B cell (primary cell): ENCODE measurements at regions not wholly inside any gene's neighbourhood (a gene's known extent, or its start where the extent isn't known, plus 50 kb on each side); places are given as distances from the start of the nearest gene placed in this dataset.

Experiments
- ATAC-seq: fragments of 200-7000 bp; cut with Tn5 transposase; one replicate; pipeline ENCODE4 v1.10.0; 2021; ENCODE audit warnings: low read depth, mild to moderate bottlenecking, moderate number of reproducible peaks, moderate library complexity
- CTCF ChIA-PET: fragments of 350-600 bp; sonication (Branson Sonifier 250); formaldehyde crosslinking; loops from one replicate; lab custom pipeline; 2021; ENCODE audit warnings: antibody characterized with exemption, inconsistent platforms; lab: Charles Lee
- POLR2A ChIA-PET: fragments of 350-600 bp; sonication (Branson Sonifier 250); formaldehyde crosslinking; loops from one replicate; lab custom pipeline; 2021; ENCODE audit warnings: antibody characterized with exemption; lab: Charles Lee
- DNase-seq: peaks from one replicate; pipeline ENCODE4 v3.0.0; 2013
- H2AFZ ChIP-seq: 2 replicates; pipeline ENCODE4 v1.6.1; 2012; ENCODE audit warnings: mild to moderate bottlenecking, low read depth, low read length; ENCODE audit not compliant: insufficient read depth, poor library complexity, severe bottlenecking
- H3K27ac ChIP-seq, 2 donors: 1 replicate in 1 of 2; 2 replicates in 1 of 2; pipeline ENCODE4 v1.5.1; 2012 to 2013; ENCODE audit warnings: low read length in 2 of 2, mild to moderate bottlenecking in 2 of 2, moderate library complexity in 1 of 2
- H3K27me3 ChIP-seq, 4 experiments: fragments of 200-600 bp in 1 of 4; sonication (generic) in 1 of 4; replicated peaks in 1 of 4; 1 replicate in 2 of 4; 2 replicates in 2 of 4; pipeline versions ENCODE4 v1.6.1 to v1.7.0; 2013 to 2016; ENCODE audit warnings: low read length in 3 of 4, mild to moderate bottlenecking in 2 of 4, mixed read lengths in 1 of 4, moderate library complexity in 1 of 4; ENCODE audit not compliant: insufficient read depth in 4 of 4, control insufficient read depth in 3 of 4; ENCODE audit errors: control extremely low read depth in 1 of 4
- H3K36me3 ChIP-seq, 2 experiments: replicated peaks in 1 of 2; 1 replicate in 1 of 2; 2 replicates in 1 of 2; pipeline versions ENCODE4 v1.6.1 to v1.7.1; 2013; ENCODE audit warnings: low read length in 1 of 2; ENCODE audit not compliant: insufficient read depth in 2 of 2, control insufficient read depth in 1 of 2; ENCODE audit errors: control extremely low read depth in 1 of 2, extremely low read depth in 1 of 2
- H3K4me1 ChIP-seq, 2 donors: fragments of 200-600 bp in 1 of 2; sonication (generic) in 1 of 2; 1 replicate in 1 of 2; 2 replicates in 1 of 2; pipeline versions ENCODE4 v1.5.1 to v1.6.1; 2013 to 2017; ENCODE audit warnings: low read length in 2 of 2; ENCODE audit not compliant: control insufficient read depth in 2 of 2, insufficient read depth in 2 of 2
- H3K4me2 ChIP-seq: replicated peaks from 2 replicates; pipeline ENCODE3; 2012; ENCODE audit warnings: mild to moderate bottlenecking, low read depth, low read length; ENCODE audit not compliant: poor library complexity, severe bottlenecking
- H3K4me3 ChIP-seq, 5 experiments: fragments of 200-600 bp in 1 of 5; sonication (generic) in 1 of 5; 1 replicate in 3 of 5; 2 replicates in 2 of 5; pipeline versions ENCODE4 v1.5.1 to v1.7.0; 2011 to 2016; ENCODE audit warnings: low read length in 4 of 5, mild to moderate bottlenecking in 4 of 5, low read depth in 2 of 5, control low read depth in 1 of 5, moderate library complexity in 1 of 5; ENCODE audit not compliant: insufficient read depth in 1 of 5; ENCODE audit errors: control extremely low read depth in 1 of 5, extremely low read depth in 1 of 5
- H3K79me2 ChIP-seq: fragments of 200-600 bp; sonication (generic); one replicate; pipeline ENCODE4 v1.6.0; 2016; ENCODE audit warnings: low read length; ENCODE audit not compliant: control insufficient read depth, insufficient read depth
- H3K9ac ChIP-seq: fragments of 200-600 bp; sonication (generic); 2 replicates; pipeline ENCODE4 v1.6.1; 2017; ENCODE audit warnings: mild to moderate bottlenecking, low read length, moderate library complexity
- H3K9me3 ChIP-seq, 3 donors: one replicate each; pipeline versions ENCODE4 v1.6.1 to v1.7.1; 2013; ENCODE audit warnings: low read length in 2 of 3; ENCODE audit not compliant: control insufficient read depth in 2 of 3, insufficient read depth in 1 of 3; ENCODE audit errors: control extremely low read depth in 1 of 3
- H4K20me1 ChIP-seq: 2 replicates; pipeline ENCODE4 v1.6.0; 2012; ENCODE audit warnings: mild to moderate bottlenecking, low read length; ENCODE audit not compliant: insufficient read depth, control insufficient read depth, poor library complexity, severe bottlenecking
- H3K27ac Mint-ChIP-seq: one replicate; pipeline ENCODE4 v1.8.0; 2021; ENCODE audit warnings: mixed read lengths
- H3K27me3 Mint-ChIP-seq: one replicate; pipeline ENCODE4 v1.8.0; 2021; ENCODE audit warnings: mixed read lengths
- H3K4me1 Mint-ChIP-seq: one replicate; pipeline ENCODE4 v1.8.0; 2021; ENCODE audit warnings: mixed read lengths
- H3K4me3 Mint-ChIP-seq: one replicate; pipeline ENCODE4 v1.8.0; 2021; ENCODE audit warnings: mixed read lengths
- H3K9me3 Mint-ChIP-seq: one replicate; pipeline ENCODE4 v1.8.0; 2022; ENCODE audit warnings: mixed read lengths; ENCODE audit not compliant: insufficient read depth
- EZH2 ChIP-seq: IDR thresholded peaks from 2 replicates; pipeline ENCODE4 v1.6.1; 2012; ENCODE audit warnings: borderline replicate concordance, low read depth, mild to moderate bottlenecking, moderate library complexity, low read length; ENCODE audit not compliant: insufficient read depth, poor library complexity, severe bottlenecking
- WGBS: methylation state at CpG from one replicate; pipeline ENCODE4 v1.1.5; 2013; ENCODE audit warnings: missing lambda C conversion rate; ENCODE audit not compliant: insufficient coverage; 5-methylcytosine and 5-hydroxymethylcytosine counted together
- intact Hi-C: fragments of 100-400 bp; cut with micrococcal nuclease; formaldehyde crosslinking; loops from one replicate; pipeline ENCODE4 v1.10.0; 2022
- TF ChIP-seq, protein P1 (sequence below): fragments of 200-600 bp; IDR thresholded peaks from one replicate; pipeline ENCODE4 v1.8.0; 2022; ENCODE audit warnings: antibody characterized with exemption, mild to moderate bottlenecking

DNA sequence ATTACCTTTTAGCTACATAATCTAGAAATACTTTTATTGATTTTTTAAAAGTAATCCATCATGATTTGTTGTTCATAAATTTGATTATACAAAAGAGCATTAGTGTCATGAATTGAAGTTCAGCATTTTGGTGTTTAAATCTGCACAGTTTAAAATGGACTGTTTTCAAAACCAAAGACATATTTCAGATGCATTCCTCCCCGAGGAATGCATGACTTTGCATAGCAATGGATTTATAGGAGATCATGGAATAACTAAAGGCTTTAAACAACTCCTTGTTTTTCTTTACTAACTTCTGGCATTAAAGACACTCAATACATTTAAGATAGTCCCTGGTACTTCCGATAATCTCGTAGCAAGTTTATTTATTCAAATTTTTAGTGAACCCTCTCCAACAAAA is 863.1 kb upstream of the TMPRSS15 start:
- ChIA-PET CTCF (no interaction called here), POLR2A (no interaction called here)
- intact Hi-C loops, result no loop called here
- no peaks in the 10 kb centered on the region for H3K36me3 ChIP-seq
- H3K4me3 ChIP-seq, result no peak overlapping the region
- no peaks in the 10 kb centered on the region for H3K27me3 Mint-ChIP-seq
- no peak overlapping the region for H3K9ac ChIP-seq
- H3K27ac Mint-ChIP-seq, result no peak overlapping the region
- no peaks in the 10 kb centered on the region for H4K20me1 ChIP-seq
- no peak overlapping the region for H3K27ac ChIP-seq
- H3K4me1 Mint-ChIP-seq, result no peaks in the 10 kb centered on the region
- no peaks in the 10 kb centered on the region for H3K27me3 ChIP-seq
- no peaks in the 10 kb centered on the region for H3K79me2 ChIP-seq
- WGBS, result no CpG with 5 or more reads among the region's 3 CpGs
- no peak overlapping the region for H3K4me3 Mint-ChIP-seq
- H2AFZ ChIP-seq, result no peak overlapping the region
- H3K9me3 Mint-ChIP-seq, result no peaks in the 10 kb centered on the region
- DNase-seq, result no peak
- no peak for ATAC-seq
- no peaks in the 10 kb centered on the region for H3K9me3 ChIP-seq
- H3K4me1 ChIP-seq, result no peaks in the 10 kb centered on the region
- TF ChIP-seq, protein P1, sequence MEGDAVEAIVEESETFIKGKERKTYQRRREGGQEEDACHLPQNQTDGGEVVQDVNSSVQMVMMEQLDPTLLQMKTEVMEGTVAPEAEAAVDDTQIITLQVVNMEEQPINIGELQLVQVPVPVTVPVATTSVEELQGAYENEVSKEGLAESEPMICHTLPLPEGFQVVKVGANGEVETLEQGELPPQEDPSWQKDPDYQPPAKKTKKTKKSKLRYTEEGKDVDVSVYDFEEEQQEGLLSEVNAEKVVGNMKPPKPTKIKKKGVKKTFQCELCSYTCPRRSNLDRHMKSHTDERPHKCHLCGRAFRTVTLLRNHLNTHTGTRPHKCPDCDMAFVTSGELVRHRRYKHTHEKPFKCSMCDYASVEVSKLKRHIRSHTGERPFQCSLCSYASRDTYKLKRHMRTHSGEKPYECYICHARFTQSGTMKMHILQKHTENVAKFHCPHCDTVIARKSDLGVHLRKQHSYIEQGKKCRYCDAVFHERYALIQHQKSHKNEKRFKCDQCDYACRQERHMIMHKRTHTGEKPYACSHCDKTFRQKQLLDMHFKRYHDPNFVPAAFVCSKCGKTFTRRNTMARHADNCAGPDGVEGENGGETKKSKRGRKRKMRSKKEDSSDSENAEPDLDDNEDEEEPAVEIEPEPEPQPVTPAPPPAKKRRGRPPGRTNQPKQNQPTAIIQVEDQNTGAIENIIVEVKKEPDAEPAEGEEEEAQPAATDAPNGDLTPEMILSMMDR, result no peak
- no peak for TF ChIP-seq EZH2
- no peak overlapping the region for H3K4me2 ChIP-seq

DNA sequence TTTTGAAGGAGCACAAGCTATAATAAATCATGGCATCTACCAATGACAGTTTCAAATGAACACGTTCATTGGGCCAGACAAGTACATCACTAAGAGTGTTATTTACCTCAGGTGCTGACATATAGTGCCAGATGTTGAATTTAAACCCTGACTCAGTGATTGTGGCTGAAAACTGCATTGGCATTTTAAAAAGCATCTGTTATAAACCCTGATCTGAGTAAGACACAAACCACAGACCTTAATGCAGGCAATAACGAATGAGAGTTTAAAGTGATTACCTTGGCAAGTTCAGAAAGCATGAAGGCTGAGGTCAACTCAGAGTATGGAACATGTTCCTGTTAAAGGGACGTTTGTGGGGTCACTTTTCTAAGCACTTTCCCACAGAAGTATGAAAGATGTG is 865.1 kb upstream of the TMPRSS15 start:
- CTCF ChIA-PET, result no interaction called here
- DNase-seq, result no peak
- WGBS, result 50% methylated on average over 1 of the region's 3 CpGs

More for the DNA sequence above, 865.1 kb upstream of the TMPRSS15 start:
- Histone ChIP-seq H4K20me1 (no peaks in the 10 kb centered on the region), H2AFZ (no peak overlapping the region), H3K79me2 (no peaks in the 10 kb centered on the region), H3K36me3 (no peaks in the 10 kb centered on the region), H3K27ac (no peak overlapping the region), H3K4me1 (no peaks in the 10 kb centered on the region), H3K4me2 (no peak overlapping the region), H3K9ac (no peak overlapping the region), H3K27me3 (no peaks in the 10 kb centered on the region), H3K4me3 (no peak overlapping the region), H3K9me3 (no peaks in the 10 kb centered on the region)
- no peak overlapping the region for H3K27ac Mint-ChIP-seq
- POLR2A ChIA-PET, result no interaction called here
- H3K4me3 Mint-ChIP-seq, result no peak overlapping the region
- intact Hi-C loops, result no loop called here
- H3K27me3 Mint-ChIP-seq, result no peaks in the 10 kb centered on the region
- H3K9me3 Mint-ChIP-seq, result no peaks in the 10 kb centered on the region
- TF ChIP-seq, protein P1, result no peak
- no peak for TF ChIP-seq EZH2
- no peak for ATAC-seq
- H3K4me1 Mint-ChIP-seq, result no peaks in the 10 kb centered on the region
